HEK293 (cell line): ENCODE measurements at regions not wholly inside any gene's neighbourhood (a gene's known extent, or its start where the extent isn't known, plus 50 kb on each side); places are given as distances from the start of the nearest gene placed in this dataset.

ENCODE experiments used
- CTCF ChIA-PET: fragments of 350-600 bp; formaldehyde crosslinking; extraction: SDS; loops from one replicate; lab custom pipeline; 2021; ENCODE audit warnings: antibody characterized with exemption; lab: Yijun Ruan, JAX
- POLR2A ChIA-PET: fragments of 300-600 bp; formaldehyde crosslinking; extraction: SDS; loops from one replicate; lab custom pipeline; 2020; ENCODE audit warnings: antibody characterized with exemption, inconsistent platforms; lab: Yijun Ruan, JAX
- H3K27ac ChIP-seq: fragments of 200-500 bp; sonication (Bioruptor generic); 2 replicates; pipeline ENCODE4 v1.5.1; 2014; ENCODE audit warnings: low read depth, low read length, control low read depth, inconsistent platforms; ENCODE audit errors: extremely low read depth
- H3K36me3 ChIP-seq, 2 experiments: fragments of 200-500 bp in 1 of 2; sonication (Bioruptor generic) in 1 of 2; 1 replicate in 1 of 2; 2 replicates in 1 of 2; pipeline ENCODE4 v1.5.1; 2014 to 2017; ENCODE audit warnings: inconsistent platforms in 2 of 2, low read length in 2 of 2; ENCODE audit not compliant: control insufficient read depth in 2 of 2, insufficient read depth in 1 of 2
- H3K4me1 ChIP-seq: fragments of 200-500 bp; sonication (Bioruptor generic); 2 replicates; pipeline ENCODE4 v1.5.1; 2014; ENCODE audit warnings: mild to moderate bottlenecking, low read length, inconsistent platforms; ENCODE audit not compliant: control insufficient read depth, insufficient read depth
- H3K4me3 ChIP-seq: 2 replicates; pipeline ENCODE4 v1.5.1; 2011; ENCODE audit warnings: low read depth, mild to moderate bottlenecking, control low read depth, low read length, moderate library complexity
- H3K9me3 ChIP-seq: fragments of 200-500 bp; sonication (Bioruptor generic); 2 replicates; pipeline ENCODE4 v1.5.1; 2014; ENCODE audit warnings: low read depth, low read length, inconsistent platforms; ENCODE audit not compliant: control insufficient read depth, insufficient read depth
- BCL11B ChIP-seq: fragments of 450-650 bp; formaldehyde crosslinking; IDR thresholded peaks from 2 replicates; pipeline ENCODE4 v1.5.1; 2016; ENCODE audit warnings: low read depth, missing biosample characterization, missing genetic modification characterization
- HOXC10 ChIP-seq: sonication (generic); formaldehyde crosslinking; IDR thresholded peaks from 2 replicates; pipeline ENCODE4 v1.8.1; 2023; ENCODE audit warnings: mild to moderate bottlenecking, missing genetic modification reagents
- MEIS1 ChIP-seq: sonication (generic); formaldehyde crosslinking; IDR thresholded peaks from 2 replicates; pipeline ENCODE4 v1.8.1; 2022; ENCODE audit warnings: missing genetic modification reagents, mild to moderate bottlenecking, borderline replicate concordance
- SCRT2 ChIP-seq: fragments of 450-650 bp; formaldehyde crosslinking; IDR thresholded peaks from 2 replicates; pipeline ENCODE4 v1.5.1; 2016; ENCODE audit warnings: missing biosample characterization, missing genetic modification characterization
- YY2 ChIP-seq: fragments of 450-650 bp; formaldehyde crosslinking; IDR thresholded peaks from 2 replicates; pipeline ENCODE4 v1.5.1; 2016; ENCODE audit warnings: missing biosample characterization, missing genetic modification characterization
- ZBTB10 ChIP-seq: fragments of 450-650 bp; formaldehyde crosslinking; IDR thresholded peaks from 2 replicates; pipeline ENCODE4 v1.5.1; 2016; ENCODE audit warnings: missing biosample characterization, missing genetic modification characterization
- ZBTB11 ChIP-seq: fragments of 450-650 bp; formaldehyde crosslinking; conservative IDR thresholded peaks from 2 replicates; pipeline ENCODE4 v1.5.1; 2016; ENCODE audit warnings: low read depth, missing biosample characterization, missing genetic modification characterization
- ZBTB17 ChIP-seq: fragments of 450-650 bp; formaldehyde crosslinking; IDR thresholded peaks from 2 replicates; pipeline ENCODE4 v1.5.1; 2016; ENCODE audit warnings: missing biosample characterization, missing genetic modification characterization
- ZEB2 ChIP-seq: fragments of 450-650 bp; formaldehyde crosslinking; IDR thresholded peaks from 2 replicates; pipeline ENCODE4 v1.5.1; 2016; ENCODE audit warnings: missing biosample characterization, missing genetic modification characterization
- ZFHX2 ChIP-seq: fragments of 450-650 bp; formaldehyde crosslinking; conservative IDR thresholded peaks from 2 replicates; pipeline ENCODE4 v1.5.1; 2016; ENCODE audit warnings: missing biosample characterization, missing genetic modification characterization
- ZFP41 ChIP-seq: fragments of 450-650 bp; formaldehyde crosslinking; IDR thresholded peaks from 2 replicates; pipeline ENCODE4 v1.5.1; 2016; ENCODE audit warnings: missing biosample characterization, missing genetic modification characterization, borderline replicate concordance
- ZNF133 ChIP-seq: fragments of 450-650 bp; formaldehyde crosslinking; IDR thresholded peaks from 2 replicates; pipeline ENCODE4 v1.5.1; 2016; ENCODE audit warnings: missing biosample characterization, missing genetic modification characterization
- ZNF221 ChIP-seq: fragments of 450-650 bp; formaldehyde crosslinking; IDR thresholded peaks from 2 replicates; pipeline ENCODE4 v1.5.1; 2017; ENCODE audit warnings: missing biosample characterization, missing genetic modification characterization, borderline replicate concordance
- ZNF266 ChIP-seq: fragments of 450-650 bp; formaldehyde crosslinking; IDR thresholded peaks from 2 replicates; pipeline ENCODE4 v1.5.1; 2016; ENCODE audit warnings: missing biosample characterization, missing genetic modification characterization, low read depth
- ZNF311 ChIP-seq: fragments of 450-650 bp; formaldehyde crosslinking; IDR thresholded peaks from 2 replicates; pipeline ENCODE4 v1.5.1; 2017; ENCODE audit warnings: missing biosample characterization, missing genetic modification characterization, borderline replicate concordance
- ZNF354C ChIP-seq: fragments of 450-650 bp; formaldehyde crosslinking; IDR thresholded peaks from 2 replicates; pipeline ENCODE4 v1.5.1; 2016; ENCODE audit warnings: missing biosample characterization, missing genetic modification characterization, low read depth, borderline replicate concordance
- ZNF366 ChIP-seq: fragments of 450-650 bp; formaldehyde crosslinking; conservative IDR thresholded peaks from 2 replicates; pipeline ENCODE4 v1.5.1; 2016; ENCODE audit warnings: missing biosample characterization, missing genetic modification characterization
- ZNF449 ChIP-seq: fragments of 450-650 bp; formaldehyde crosslinking; IDR thresholded peaks from 2 replicates; pipeline ENCODE4 v1.5.1; 2017; ENCODE audit warnings: missing biosample characterization, mild to moderate bottlenecking, missing genetic modification characterization, moderate library complexity
- ZNF529 ChIP-seq: fragments of 450-650 bp; formaldehyde crosslinking; IDR thresholded peaks from 2 replicates; pipeline ENCODE4 v1.5.1; 2017; ENCODE audit warnings: missing genetic modification characterization, missing biosample characterization; ENCODE audit not compliant: insufficient replicate concordance
- ZNF580 ChIP-seq: fragments of 450-650 bp; formaldehyde crosslinking; IDR thresholded peaks from 2 replicates; pipeline ENCODE4 v1.5.1; 2016; ENCODE audit warnings: missing biosample characterization, missing genetic modification characterization
- ZNF624 ChIP-seq: fragments of 450-650 bp; formaldehyde crosslinking; IDR thresholded peaks from 2 replicates; pipeline ENCODE4 v1.5.1; 2017; ENCODE audit warnings: missing biosample characterization, missing genetic modification characterization
- ZNF791 ChIP-seq: fragments of 450-650 bp; formaldehyde crosslinking; IDR thresholded peaks from 2 replicates; pipeline ENCODE4 v1.5.1; 2016; ENCODE audit warnings: missing biosample characterization, missing genetic modification characterization
- ZNF830 ChIP-seq: fragments of 450-650 bp; IDR thresholded peaks from 2 replicates; pipeline ENCODE4 v1.5.0; 2018; ENCODE audit warnings: missing biosample characterization, missing genetic modification characterization, low read depth, mild to moderate bottlenecking, moderate library complexity
- ZNF843 ChIP-seq: fragments of 450-650 bp; formaldehyde crosslinking; IDR thresholded peaks from 2 replicates; pipeline ENCODE4 v1.5.1; 2016; ENCODE audit warnings: missing biosample characterization, missing genetic modification characterization
- ZSCAN30 ChIP-seq: fragments of 450-650 bp; IDR thresholded peaks from 2 replicates; pipeline ENCODE4 v1.5.1; 2018; ENCODE audit warnings: missing biosample characterization, mild to moderate bottlenecking, missing genetic modification characterization, moderate library complexity

GRCh38 chr2:163175294-163175693 is 336.7 kb upstream of the KCNH7 start:
- H3K27ac ChIP-seq: no peak overlapping the region
- H3K36me3 ChIP-seq: no peaks in the 10 kb centered on the region
- H3K9me3 ChIP-seq: no peaks in the 10 kb centered on the region
- ChIA-PET CTCF (interaction anchor here (0.8 to 7.8 kb wide), 2 partner anchors 7 to 8 kb away, joined by 3 to 49 read pairs; no protein-coding TSS in a partner anchor), POLR2A (no interaction called here)
- no peaks in the 10 kb centered on the region for H3K4me1 ChIP-seq
- TF ChIP-seq ZEB2 (tag by site-specific recombination): no peak
- TF ChIP-seq ZFHX2: no peak
- TF ChIP-seq ZBTB11 (tag by site-specific recombination): no peak
- no peak for TF ChIP-seq ZNF221 (tag by site-specific recombination)
- TF ChIP-seq MEIS1: no peak
- no peak for TF ChIP-seq ZNF529 (tag by site-specific recombination)
- no peak for TF ChIP-seq YY2 (tag by site-specific recombination)
- no peak for TF ChIP-seq ZNF266
- no peak for TF ChIP-seq SCRT2 (tag by site-specific recombination)
- TF ChIP-seq ZSCAN30: no peak
- TF ChIP-seq ZNF311: no peak
- no peak for TF ChIP-seq ZFP41
- TF ChIP-seq HOXC10 (CRISPR knock-in tag): no peak
- TF ChIP-seq ZNF830 (tag by site-specific recombination): no peak
- no peak for TF ChIP-seq ZBTB10
- TF ChIP-seq ZNF133: no peak
- TF ChIP-seq ZNF624: no peak
- no peak for TF ChIP-seq ZNF354C (tag by site-specific recombination)
- TF ChIP-seq ZNF843: no peak
- H3K4me3 ChIP-seq: no peak overlapping the region

DNA sequence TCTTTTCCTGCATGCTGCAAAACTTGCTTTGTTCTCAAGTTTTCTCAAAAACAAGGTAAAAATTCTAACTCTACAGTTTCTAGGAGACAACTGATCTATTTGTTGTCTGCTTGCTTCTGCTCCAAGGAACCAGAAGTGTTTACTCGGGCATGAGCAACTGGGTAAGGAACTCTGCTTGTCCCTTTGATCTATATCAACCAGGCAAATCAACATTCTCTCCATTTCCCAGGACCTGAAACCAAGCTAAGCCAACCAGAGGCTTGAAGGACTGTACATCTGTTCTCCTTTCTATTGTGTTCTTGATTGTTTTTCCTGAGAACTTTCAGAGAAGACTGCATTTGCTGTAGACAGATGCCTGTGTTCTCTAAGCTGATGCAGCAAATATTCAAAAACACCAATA is 335.0 kb upstream of the KCNH7 start:
- CTCF ChIA-PET: interaction anchor here (1.0 to 7.8 kb wide), 4 partner anchors 8 to 887 kb away, joined by 5 to 49 read pairs (median 5); no protein-coding TSS in a partner anchor
- H3K27ac ChIP-seq: no peak overlapping the region
- TF ChIP-seq ZNF580 (tag by site-specific recombination) (no peak), ZNF791 (tag by site-specific recombination) (no peak), ZBTB17 (tag by site-specific recombination) (no peak), ZNF366 (tag by site-specific recombination) (no peak), BCL11B (no peak), ZNF449 (tag by site-specific recombination) (no peak)
- no peaks in the 10 kb centered on the region for H3K36me3 ChIP-seq
- H3K9me3 ChIP-seq: no peaks in the 10 kb centered on the region
- no peaks in the 10 kb centered on the region for H3K4me1 ChIP-seq
- no peak overlapping the region for H3K4me3 ChIP-seq
- POLR2A ChIA-PET: no interaction called here
